ENCODE measurements at regions not wholly inside any gene's neighbourhood (a gene's known extent, or its start where the extent isn't known, plus 50 kb on each side); places are given as distances from the start of the nearest gene placed in this dataset.
"Not testable (repeated sequence)": the region's sequence is repeated elsewhere in the genome, so short reads cannot be mapped to it uniquely, and the experiment has no call there.

DNA sequence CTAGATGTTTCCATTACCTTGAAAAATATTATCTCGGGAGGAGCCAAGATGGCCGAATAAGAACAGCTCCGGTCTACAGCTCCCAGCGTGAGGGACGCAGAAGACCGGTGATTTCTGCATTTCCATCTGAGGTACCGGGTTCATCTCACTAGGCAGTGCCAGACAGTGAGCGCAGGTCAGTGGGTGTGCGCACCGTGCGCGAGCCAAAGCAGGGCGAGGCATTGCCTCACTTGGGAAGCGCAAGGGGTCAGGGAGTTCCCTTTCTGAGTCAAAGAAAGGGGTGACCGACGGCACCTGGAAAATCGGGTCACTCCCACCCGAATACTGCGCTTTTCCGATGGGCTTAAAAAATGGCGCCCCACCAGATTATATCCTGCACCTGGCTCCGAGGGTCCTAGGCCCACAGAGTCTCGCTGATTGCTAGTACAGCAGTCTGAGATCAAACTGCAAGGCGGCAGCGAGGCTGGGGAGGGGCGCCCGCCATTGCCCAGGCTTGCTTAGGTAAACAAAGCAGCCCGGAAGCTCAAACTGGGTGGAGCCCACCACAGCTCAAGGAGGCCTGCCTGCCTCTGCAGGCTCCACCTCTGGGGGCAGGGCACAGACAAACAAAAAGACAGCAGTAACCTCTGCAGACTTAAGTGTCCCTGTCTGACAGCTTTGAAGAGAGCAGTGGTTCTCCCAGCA is 367.8 kb downstream of the NR2F1-AS1 start:
- TF ChIP-seq POLR2A (IDR thresholded peaks at IDR 0.05; ENCODE audit: low read depth, low read length); EP300 (IDR thresholded peaks at IDR 0.05; ENCODE audit: borderline replicate concordance in 1 of 2, control insufficient read depth in 1 of 2, low read depth in 2 of 2, low read length in 2 of 2); NFYB (IDR thresholded peaks at IDR 0.05; ENCODE audit: insufficient read depth, low read depth, low read length); PML (IDR thresholded peaks at IDR 0.05; ENCODE audit: low read length); SUZ12 (IDR thresholded peaks at IDR 0.05; ENCODE audit: unreplicated experiment); SP1 (IDR thresholded peaks at IDR 0.05; ENCODE audit: low read depth, low read length); NFXL1 (IDR thresholded peaks at IDR 0.05; ENCODE audit: borderline replicate concordance); MXI1 (IDR thresholded peaks at IDR 0.05; ENCODE audit: low read depth, low read length): not testable (repeated sequence)
- TF ChIP-seq, protein P1, sequence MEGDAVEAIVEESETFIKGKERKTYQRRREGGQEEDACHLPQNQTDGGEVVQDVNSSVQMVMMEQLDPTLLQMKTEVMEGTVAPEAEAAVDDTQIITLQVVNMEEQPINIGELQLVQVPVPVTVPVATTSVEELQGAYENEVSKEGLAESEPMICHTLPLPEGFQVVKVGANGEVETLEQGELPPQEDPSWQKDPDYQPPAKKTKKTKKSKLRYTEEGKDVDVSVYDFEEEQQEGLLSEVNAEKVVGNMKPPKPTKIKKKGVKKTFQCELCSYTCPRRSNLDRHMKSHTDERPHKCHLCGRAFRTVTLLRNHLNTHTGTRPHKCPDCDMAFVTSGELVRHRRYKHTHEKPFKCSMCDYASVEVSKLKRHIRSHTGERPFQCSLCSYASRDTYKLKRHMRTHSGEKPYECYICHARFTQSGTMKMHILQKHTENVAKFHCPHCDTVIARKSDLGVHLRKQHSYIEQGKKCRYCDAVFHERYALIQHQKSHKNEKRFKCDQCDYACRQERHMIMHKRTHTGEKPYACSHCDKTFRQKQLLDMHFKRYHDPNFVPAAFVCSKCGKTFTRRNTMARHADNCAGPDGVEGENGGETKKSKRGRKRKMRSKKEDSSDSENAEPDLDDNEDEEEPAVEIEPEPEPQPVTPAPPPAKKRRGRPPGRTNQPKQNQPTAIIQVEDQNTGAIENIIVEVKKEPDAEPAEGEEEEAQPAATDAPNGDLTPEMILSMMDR (IDR thresholded peaks at IDR 0.05 in 2 of 3, conservative IDR thresholded peaks at IDR 0.05 in 1 of 3; ENCODE audit: control insufficient read depth in 2 of 3, extremely low read depth in 1 of 3, insufficient read depth in 1 of 3, low read depth in 3 of 3, low read length in 3 of 3), result not testable (repeated sequence)
- TF ChIP-seq, protein P2, sequence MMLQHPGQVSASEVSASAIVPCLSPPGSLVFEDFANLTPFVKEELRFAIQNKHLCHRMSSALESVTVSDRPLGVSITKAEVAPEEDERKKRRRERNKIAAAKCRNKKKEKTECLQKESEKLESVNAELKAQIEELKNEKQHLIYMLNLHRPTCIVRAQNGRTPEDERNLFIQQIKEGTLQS (IDR thresholded peaks at IDR 0.05; ENCODE audit: borderline replicate concordance, extremely low read depth, low read depth, low read length), result not testable (repeated sequence)
- TF ChIP-seq, protein P3, sequence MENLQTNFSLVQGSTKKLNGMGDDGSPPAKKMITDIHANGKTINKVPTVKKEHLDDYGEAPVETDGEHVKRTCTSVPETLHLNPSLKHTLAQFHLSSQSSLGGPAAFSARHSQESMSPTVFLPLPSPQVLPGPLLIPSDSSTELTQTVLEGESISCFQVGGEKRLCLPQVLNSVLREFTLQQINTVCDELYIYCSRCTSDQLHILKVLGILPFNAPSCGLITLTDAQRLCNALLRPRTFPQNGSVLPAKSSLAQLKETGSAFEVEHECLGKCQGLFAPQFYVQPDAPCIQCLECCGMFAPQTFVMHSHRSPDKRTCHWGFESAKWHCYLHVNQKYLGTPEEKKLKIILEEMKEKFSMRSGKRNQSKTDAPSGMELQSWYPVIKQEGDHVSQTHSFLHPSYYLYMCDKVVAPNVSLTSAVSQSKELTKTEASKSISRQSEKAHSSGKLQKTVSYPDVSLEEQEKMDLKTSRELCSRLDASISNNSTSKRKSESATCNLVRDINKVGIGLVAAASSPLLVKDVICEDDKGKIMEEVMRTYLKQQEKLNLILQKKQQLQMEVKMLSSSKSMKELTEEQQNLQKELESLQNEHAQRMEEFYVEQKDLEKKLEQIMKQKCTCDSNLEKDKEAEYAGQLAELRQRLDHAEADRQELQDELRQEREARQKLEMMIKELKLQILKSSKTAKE (IDR thresholded peaks at IDR 0.05; ENCODE audit: low read depth, poor library complexity, severe bottlenecking), result not testable (repeated sequence)
- TF ChIP-seq, protein P4, sequence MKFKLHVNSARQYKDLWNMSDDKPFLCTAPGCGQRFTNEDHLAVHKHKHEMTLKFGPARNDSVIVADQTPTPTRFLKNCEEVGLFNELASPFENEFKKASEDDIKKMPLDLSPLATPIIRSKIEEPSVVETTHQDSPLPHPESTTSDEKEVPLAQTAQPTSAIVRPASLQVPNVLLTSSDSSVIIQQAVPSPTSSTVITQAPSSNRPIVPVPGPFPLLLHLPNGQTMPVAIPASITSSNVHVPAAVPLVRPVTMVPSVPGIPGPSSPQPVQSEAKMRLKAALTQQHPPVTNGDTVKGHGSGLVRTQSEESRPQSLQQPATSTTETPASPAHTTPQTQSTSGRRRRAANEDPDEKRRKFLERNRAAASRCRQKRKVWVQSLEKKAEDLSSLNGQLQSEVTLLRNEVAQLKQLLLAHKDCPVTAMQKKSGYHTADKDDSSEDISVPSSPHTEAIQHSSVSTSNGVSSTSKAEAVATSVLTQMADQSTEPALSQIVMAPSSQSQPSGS (IDR thresholded peaks at IDR 0.05; ENCODE audit: low read length), result not testable (repeated sequence)
- TF ChIP-seq, protein P5, sequence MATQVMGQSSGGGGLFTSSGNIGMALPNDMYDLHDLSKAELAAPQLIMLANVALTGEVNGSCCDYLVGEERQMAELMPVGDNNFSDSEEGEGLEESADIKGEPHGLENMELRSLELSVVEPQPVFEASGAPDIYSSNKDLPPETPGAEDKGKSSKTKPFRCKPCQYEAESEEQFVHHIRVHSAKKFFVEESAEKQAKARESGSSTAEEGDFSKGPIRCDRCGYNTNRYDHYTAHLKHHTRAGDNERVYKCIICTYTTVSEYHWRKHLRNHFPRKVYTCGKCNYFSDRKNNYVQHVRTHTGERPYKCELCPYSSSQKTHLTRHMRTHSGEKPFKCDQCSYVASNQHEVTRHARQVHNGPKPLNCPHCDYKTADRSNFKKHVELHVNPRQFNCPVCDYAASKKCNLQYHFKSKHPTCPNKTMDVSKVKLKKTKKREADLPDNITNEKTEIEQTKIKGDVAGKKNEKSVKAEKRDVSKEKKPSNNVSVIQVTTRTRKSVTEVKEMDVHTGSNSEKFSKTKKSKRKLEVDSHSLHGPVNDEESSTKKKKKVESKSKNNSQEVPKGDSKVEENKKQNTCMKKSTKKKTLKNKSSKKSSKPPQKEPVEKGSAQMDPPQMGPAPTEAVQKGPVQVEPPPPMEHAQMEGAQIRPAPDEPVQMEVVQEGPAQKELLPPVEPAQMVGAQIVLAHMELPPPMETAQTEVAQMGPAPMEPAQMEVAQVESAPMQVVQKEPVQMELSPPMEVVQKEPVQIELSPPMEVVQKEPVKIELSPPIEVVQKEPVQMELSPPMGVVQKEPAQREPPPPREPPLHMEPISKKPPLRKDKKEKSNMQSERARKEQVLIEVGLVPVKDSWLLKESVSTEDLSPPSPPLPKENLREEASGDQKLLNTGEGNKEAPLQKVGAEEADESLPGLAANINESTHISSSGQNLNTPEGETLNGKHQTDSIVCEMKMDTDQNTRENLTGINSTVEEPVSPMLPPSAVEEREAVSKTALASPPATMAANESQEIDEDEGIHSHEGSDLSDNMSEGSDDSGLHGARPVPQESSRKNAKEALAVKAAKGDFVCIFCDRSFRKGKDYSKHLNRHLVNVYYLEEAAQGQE (IDR thresholded peaks at IDR 0.05; ENCODE audit: low read depth, low read length), result not testable (repeated sequence)

Measured in GM12878 (cell line).